Tibial nerve (tissue), 4 donors: ENCODE measurements at regions not wholly inside any gene's neighbourhood (a gene's known extent, or its start where the extent isn't known, plus 50 kb on each side); places are given as distances from the start of the nearest gene placed in this dataset. TPM values are rescaled to one million over a fixed set of nuclear protein-coding genes. Genes with fewer than 3 reads are reported as not detected.
A peak's percentile ranks its signal among the peaks of the same experiment; 100 is the strongest.

ENCODE experiments used
- DNase-seq, 2 donors: peaks; one replicate each; pipeline ENCODE4 v3.0.0-alpha.2; 2019; ENCODE audit warnings: low spot score in 2 of 2
- H3K27ac ChIP-seq, 4 donors: fragments of 200-600 bp; sonication (generic) in 3 of 4; one replicate each; pipeline ENCODE4 v1.5.1; 2017 to 2019; ENCODE audit warnings: mild to moderate bottlenecking in 1 of 4
- H3K27me3 ChIP-seq, 2 donors: fragments of 200-600 bp; sonication (generic) in 1 of 2; one replicate each; pipeline versions ENCODE4 v1.5.1 to v1.6.0; 2017 to 2019
- H3K36me3 ChIP-seq, 3 donors: fragments of 200-600 bp; sonication (generic); one replicate each; pipeline ENCODE4 v1.5.1; 2018 to 2019
- H3K4me1 ChIP-seq, 4 donors: fragments of 200-600 bp; sonication (generic) in 3 of 4; one replicate each; pipeline ENCODE4 v1.5.1; 2017 to 2019
- H3K4me3 ChIP-seq, 4 donors: fragments of 200-600 bp; sonication (generic) in 3 of 4; one replicate each; pipeline ENCODE4 v1.5.1; 2017 to 2019; ENCODE audit warnings: mild to moderate bottlenecking in 1 of 4, moderate library complexity in 1 of 4
- H3K9me3 ChIP-seq, 4 donors: fragments of 200-600 bp; sonication (generic) in 3 of 4; one replicate each; pipeline ENCODE4 v1.5.1; 2017 to 2019
- CTCF ChIP-seq, 5 experiments: fragments of 200-600 bp in 3 of 5; fragments of 450-650 bp in 2 of 5; sonication (generic) in 3 of 5; IDR thresholded peaks; one replicate each; pipeline ENCODE4 v1.5.1; 2016 to 2019; ENCODE audit warnings: antibody characterized with exemption in 5 of 5, mild to moderate bottlenecking in 3 of 5, moderate library complexity in 2 of 5
- EP300 ChIP-seq, 2 donors: sonication (generic); formaldehyde crosslinking; IDR thresholded peaks; one replicate each; pipeline ENCODE4 v1.6.1; 2017; ENCODE audit warnings: antibody characterized with exemption in 2 of 2, mild to moderate bottlenecking in 1 of 2
- POLR2A ChIP-seq, 2 donors: fragments of 450-650 bp; IDR thresholded peaks; one replicate each; pipeline ENCODE4 v1.6.1; 2017; ENCODE audit warnings: antibody characterized with exemption in 2 of 2, mild to moderate bottlenecking in 2 of 2, moderate library complexity in 2 of 2
- WGBS, 2 donors: methylation state at CpG; one replicate each; pipeline ENCODE4 v1.1.5; 2018; 5-methylcytosine and 5-hydroxymethylcytosine counted together
- small RNA-seq: library from RNA; depleted of rRNA; stranded (forward); fragments of <200 nt; gene quantifications from one replicate; pipeline ENCODE3, GENCODE V24; 2016

GRCh38 chr9:21741151-21741550, 61.3 kb upstream of the MTAP start:
- no peaks in the 10 kb centered on the region for H3K27me3 ChIP-seq
- no peak for DNase-seq
- H3K4me3 ChIP-seq: no peak overlapping the region
- TF ChIP-seq EP300 (IDR thresholded peaks at IDR 0.05) (no peak), POLR2A (IDR thresholded peaks at IDR 0.05) (no peak), CTCF (IDR thresholded peaks at IDR 0.05) (no peak)
- no peaks in the 10 kb centered on the region for H3K9me3 ChIP-seq
- no peaks in the 10 kb centered on the region for H3K4me1 ChIP-seq
- no peaks in the 10 kb centered on the region for H3K36me3 ChIP-seq
- H3K27ac ChIP-seq: no peak overlapping the region

GRCh38 chr9:21744320-21744719, 58.1 kb upstream of the MTAP start:
- Histone ChIP-seq H3K9me3 (no peaks in the 10 kb centered on the region), H3K4me1 (no peaks in the 10 kb centered on the region), H3K4me3 (no peak overlapping the region), H3K27ac (no peak overlapping the region), H3K36me3 (no peaks in the 10 kb centered on the region), H3K27me3 (no peaks in the 10 kb centered on the region)
- DNase-seq: no peak
- TF ChIP-seq EP300 (IDR thresholded peaks at IDR 0.05): no peak
- no peak for TF ChIP-seq POLR2A (IDR thresholded peaks at IDR 0.05)
- TF ChIP-seq CTCF (IDR thresholded peaks at IDR 0.05): no peak
- 23 to 29% methylated on average over 3 of the region's 3 CpGs for WGBS, 2 donors

DNA sequence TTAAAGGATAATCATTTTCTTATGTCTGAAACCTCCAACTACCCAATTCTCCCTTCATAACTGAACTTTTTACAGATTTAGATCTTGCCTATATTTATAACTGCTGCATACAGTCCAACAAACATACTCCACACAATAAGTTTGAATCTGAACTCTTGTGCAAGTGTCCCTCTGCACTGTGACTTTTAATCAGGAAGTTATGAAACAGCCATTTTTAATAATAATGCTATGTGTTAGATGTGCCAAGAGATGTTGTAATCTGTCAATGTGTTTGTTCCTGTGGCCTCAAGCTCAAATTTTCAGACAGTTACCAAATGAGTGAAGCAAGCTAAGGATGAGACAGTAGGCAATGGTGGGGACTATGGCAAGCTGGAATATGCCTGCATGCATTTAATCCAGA, 57.6 kb upstream of the MTAP start:
- Histone ChIP-seq H3K36me3 (no peaks in the 10 kb centered on the region), H3K4me1 (no peaks in the 10 kb centered on the region), H3K9me3 (no peaks in the 10 kb centered on the region)

DNA sequence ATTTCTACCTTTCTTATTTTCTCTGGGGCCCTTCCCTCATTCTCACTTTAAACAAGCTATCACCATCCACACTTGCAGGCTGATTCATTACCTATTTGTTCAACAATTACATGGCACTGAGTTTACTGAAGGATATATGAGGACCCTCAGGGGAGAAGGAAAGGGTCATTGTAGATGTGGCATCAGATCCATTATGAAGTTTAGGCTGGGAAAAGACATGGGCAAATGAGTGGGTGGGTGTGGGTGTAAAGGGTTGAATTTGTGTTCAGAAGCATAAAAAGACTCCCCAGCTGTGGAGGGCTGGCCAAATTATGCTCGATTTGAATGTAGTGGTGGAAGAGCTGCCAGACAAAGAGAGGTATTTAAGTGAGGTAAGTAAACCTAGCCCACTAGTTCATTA, 55.9 kb upstream of the MTAP start:
- no peak overlapping the region for H3K27ac ChIP-seq
- H3K36me3 ChIP-seq: no peaks in the 10 kb centered on the region
- no peak overlapping the region for H3K4me3 ChIP-seq
- H3K4me1 ChIP-seq: no peaks in the 10 kb centered on the region
- WGBS, 2 donors: 10 to 23% methylated on average over 1 of the region's 1 CpG
- H3K27me3 ChIP-seq: no peaks in the 10 kb centered on the region
- no peak for TF ChIP-seq EP300 (IDR thresholded peaks at IDR 0.05)
- H3K9me3 ChIP-seq: no peaks in the 10 kb centered on the region
- no peak for DNase-seq

More for the DNA sequence above, 57.6 kb upstream of the MTAP start:
- Histone ChIP-seq H3K27me3 (no peaks in the 10 kb centered on the region), H3K27ac (no peak overlapping the region), H3K4me3 (no peak overlapping the region)
- DNase-seq: no peak
- TF ChIP-seq EP300 (IDR thresholded peaks at IDR 0.05): peak in 1 of 2 donors; percentile 76
- no peak for TF ChIP-seq POLR2A (IDR thresholded peaks at IDR 0.05)

- no peaks in the 10 kb centered on the region for H3K27me3 ChIP-seq
- H3K36me3 ChIP-seq: no peaks in the 10 kb centered on the region
- no peak overlapping the region for H3K27ac ChIP-seq
- H3K9me3 ChIP-seq: no peaks in the 10 kb centered on the region
- H3K4me1 ChIP-seq: no peaks in the 10 kb centered on the region
- peak in 1 of 2 donors; percentile 46 for TF ChIP-seq EP300 (IDR thresholded peaks at IDR 0.05)
- TF ChIP-seq POLR2A (IDR thresholded peaks at IDR 0.05): no peak
- no peak for DNase-seq
- H3K4me3 ChIP-seq: no peak overlapping the region
- 50 to 57% methylated on average over 2 of the region's 2 CpGs for WGBS, 2 donors
Observed at GRCh38 chr9:21747175-21747574, 55.3 kb upstream of the MTAP start.

- H3K27ac ChIP-seq: no peak overlapping the region
- no peaks in the 10 kb centered on the region for H3K9me3 ChIP-seq
- no peaks in the 10 kb centered on the region for H3K36me3 ChIP-seq
- H3K27me3 ChIP-seq: no peaks in the 10 kb centered on the region
- WGBS, 2 donors: 57 to 60% methylated on average over 3 of the region's 3 CpGs
- no peaks in the 10 kb centered on the region for H3K4me1 ChIP-seq
- DNase-seq: no peak
- TF ChIP-seq POLR2A (IDR thresholded peaks at IDR 0.05): no peak
- TF ChIP-seq CTCF (IDR thresholded peaks at IDR 0.05): no peak
- TF ChIP-seq EP300 (IDR thresholded peaks at IDR 0.05): no peak
- no peak overlapping the region for H3K4me3 ChIP-seq
Observed at GRCh38 chr9:21750021-21750735, 52.3 kb upstream of the MTAP start.

GRCh38 chr9:21751998-21752397, 50.4 kb upstream of the MTAP start:
- Histone ChIP-seq H3K4me1 (no peaks in the 10 kb centered on the region), H3K4me3 (no peak overlapping the region), H3K9me3 (no peaks in the 10 kb centered on the region), H3K27ac (no peak overlapping the region), H3K36me3 (no peaks in the 10 kb centered on the region), H3K27me3 (no peaks in the 10 kb centered on the region)
- DNase-seq: no peak
- no peak for TF ChIP-seq POLR2A (IDR thresholded peaks at IDR 0.05)

Small RNAs in the stretch of these regions (small RNA-seq; reads per million reads assigned to genes)
- gene RN7SL151P: not detected
